ENCODE measurements at regions not wholly inside any gene's neighbourhood (a gene's known extent, or its start where the extent isn't known, plus 50 kb on each side); places are given as distances from the start of the nearest gene placed in this dataset.
"Not testable (repeated sequence)": the region's sequence is repeated elsewhere in the genome, so short reads cannot be mapped to it uniquely, and the experiment has no call there.

GRCh38 chrX:131845771-131846170 is 177.3 kb upstream of the STK26 start:
- WGBS = 39% methylated on average over 1 of the region's 1 CpG
- Histone ChIP-seq H3K27me3 (no peaks in the 10 kb centered on the region), H3K27ac (replicated peaks in 1 of 4) (no peak overlapping the region), H3K9me3 (no peaks in the 10 kb centered on the region), H3K4me1 (peaks cover 0 to 7% (median 2%) of the 10 kb centered on the region in 4 donors), H3K36me3 (no peaks in the 10 kb centered on the region), H3K4me3 (no peak overlapping the region)
- TF ChIP-seq POLR2A (IDR thresholded peaks at IDR 0.05; ENCODE audit: low read depth) (no peak), EP300 (IDR thresholded peaks at IDR 0.05) (no peak), POLR2AphosphoS5 (IDR thresholded peaks at IDR 0.05) (no peak), CTCF (IDR thresholded peaks at IDR 0.05) (no peak)
- intact Hi-C loops (cut with DNase I) = no loop called here
- DNase-seq (ENCODE audit: extremely low spot score) = no peak

- WGBS = 86% methylated on average over 10 of the region's 10 CpGs
- DNase-seq (ENCODE audit: extremely low spot score); H3K27ac ChIP-seq (replicated peaks in 1 of 4); H3K4me3 ChIP-seq; H3K36me3 ChIP-seq; H3K9me3 ChIP-seq; H3K4me1 ChIP-seq; intact Hi-C loops (cut with DNase I): not testable (repeated sequence)
- peaks cover 0 to 21% (median 0%) of the 10 kb centered on the region in 4 donors for H3K27me3 ChIP-seq
Measured at GRCh38 chrX:131850964-131851363, 172.1 kb upstream of the STK26 start.

GRCh38 chrX:131853440-131853839 is 169.7 kb upstream of the STK26 start:
- intact Hi-C loops (cut with DNase I) = no loop called here
- no peaks in the 10 kb centered on the region for H3K4me1 ChIP-seq
- H3K27me3 ChIP-seq = peaks cover 0 to 21% (median 0%) of the 10 kb centered on the region in 4 donors
- no peaks in the 10 kb centered on the region for H3K9me3 ChIP-seq
- TF ChIP-seq CTCF (IDR thresholded peaks at IDR 0.05) (no peak), EP300 (IDR thresholded peaks at IDR 0.05) (no peak), POLR2AphosphoS5 (IDR thresholded peaks at IDR 0.05) (no peak), POLR2A (IDR thresholded peaks at IDR 0.05; ENCODE audit: low read depth) (no peak)
- H3K27ac ChIP-seq (replicated peaks in 1 of 4) = no peak overlapping the region
- DNase-seq (ENCODE audit: extremely low spot score) = no peak
- 79% methylated on average over 4 of the region's 4 CpGs for WGBS
- H3K4me3 ChIP-seq = no peak overlapping the region
- H3K36me3 ChIP-seq = no peaks in the 10 kb centered on the region

GRCh38 chrX:131854581-131854980 is 168.5 kb upstream of the STK26 start:
- TF ChIP-seq POLR2A (IDR thresholded peaks at IDR 0.05; ENCODE audit: low read depth) = no peak
- TF ChIP-seq POLR2AphosphoS5 (IDR thresholded peaks at IDR 0.05) = no peak
- no peak for TF ChIP-seq EP300 (IDR thresholded peaks at IDR 0.05)
- no peak for TF ChIP-seq CTCF (IDR thresholded peaks at IDR 0.05)
- intact Hi-C loops (cut with DNase I) = no loop called here

GRCh38 chrX:131861088-131861787 is 161.9 kb upstream of the STK26 start:
- Histone ChIP-seq H3K27ac (replicated peaks in 1 of 4) (no peak overlapping the region), H3K4me3 (no peak overlapping the region), H3K9me3 (no peaks in the 10 kb centered on the region), H3K36me3 (no peaks in the 10 kb centered on the region), H3K4me1 (no peaks in the 10 kb centered on the region), H3K27me3 (no peaks in the 10 kb centered on the region)
- intact Hi-C loops (cut with DNase I) = no loop called here
- no peak for DNase-seq (ENCODE audit: extremely low spot score)
- WGBS = 79% methylated on average over 6 of the region's 6 CpGs
- TF ChIP-seq CTCF (IDR thresholded peaks at IDR 0.05) (no peak), POLR2A (IDR thresholded peaks at IDR 0.05; ENCODE audit: low read depth) (no peak), POLR2AphosphoS5 (IDR thresholded peaks at IDR 0.05) (no peak), EP300 (IDR thresholded peaks at IDR 0.05) (no peak)

More at GRCh38 chrX:131854581-131854980, 168.5 kb upstream of the STK26 start:
- Histone ChIP-seq H3K27me3 (peaks cover 0 to 21% (median 0%) of the 10 kb centered on the region in 4 donors), H3K9me3 (no peaks in the 10 kb centered on the region), H3K4me1 (no peaks in the 10 kb centered on the region), H3K27ac (replicated peaks in 1 of 4) (no peak overlapping the region), H3K4me3 (no peak overlapping the region), H3K36me3 (no peaks in the 10 kb centered on the region)
- DNase-seq (ENCODE audit: extremely low spot score) = no peak
